Stimulated activated CD8-positive, alpha-beta memory T cell treated with anti-CD3 and anti-CD28 coated beads, Interleukin-7, amount 100 ng/mL, for 4 hours (primary cell): ENCODE measurements at regions not wholly inside any gene's neighbourhood (a gene's known extent, or its start where the extent isn't known, plus 50 kb on each side); places are given as distances from the start of the nearest gene placed in this dataset.

Experiments used
- DNase-seq, 2 donors: peaks; one replicate each; pipeline ENCODE4 v3.0.0-alpha.2; 2020; ENCODE audit warnings: low read depth in 2 of 2

- no peak for DNase-seq
These were observed 1115.6 kb downstream of the BCL11B start for GRCh38 chr14:98156411-98156810.

DNA sequence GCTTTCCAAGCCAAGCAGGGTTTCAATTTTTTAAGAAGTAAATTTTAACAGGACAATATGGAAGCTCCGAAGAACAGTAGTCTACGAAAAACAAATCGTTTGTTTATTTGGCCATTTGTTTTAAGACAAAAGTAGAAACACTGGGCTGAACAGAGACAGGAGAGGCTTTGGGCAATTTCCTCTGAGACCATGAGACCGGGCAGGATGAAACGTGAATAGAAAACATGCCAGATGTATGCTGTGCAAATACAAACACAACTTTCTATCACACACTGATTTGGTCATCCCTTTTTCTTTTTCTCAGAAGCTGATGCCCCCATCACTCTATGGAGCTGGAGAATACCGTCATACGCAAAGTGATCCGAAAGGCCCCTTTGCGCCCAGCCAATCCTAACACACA, 1111.1 kb downstream of the BCL11B start:
- no peak for DNase-seq

DNA sequence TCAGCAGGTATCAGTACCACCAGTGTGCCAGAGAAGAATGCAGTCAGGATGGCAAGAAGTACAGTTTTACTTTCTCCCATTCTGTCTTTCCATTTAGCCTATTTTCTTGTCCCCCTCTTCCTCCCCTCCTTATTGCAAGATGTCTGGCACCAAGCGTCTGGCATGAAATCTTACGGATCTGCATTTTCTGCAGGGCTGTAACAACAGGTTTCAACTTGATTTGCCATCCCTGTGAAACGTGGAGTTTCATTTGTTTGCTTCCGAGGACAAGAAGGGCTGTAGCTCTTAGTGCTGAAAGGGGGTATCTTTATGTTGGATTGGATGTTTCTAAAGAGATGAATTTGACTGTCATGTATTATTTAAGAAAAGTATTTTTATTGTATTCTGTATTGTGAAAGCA, 1110.6 kb downstream of the BCL11B start:
- DNase-seq, result no peak

GRCh38 chr14:98162856-98163805, 1108.9 kb downstream of the BCL11B start:
- no peak for DNase-seq

DNA sequence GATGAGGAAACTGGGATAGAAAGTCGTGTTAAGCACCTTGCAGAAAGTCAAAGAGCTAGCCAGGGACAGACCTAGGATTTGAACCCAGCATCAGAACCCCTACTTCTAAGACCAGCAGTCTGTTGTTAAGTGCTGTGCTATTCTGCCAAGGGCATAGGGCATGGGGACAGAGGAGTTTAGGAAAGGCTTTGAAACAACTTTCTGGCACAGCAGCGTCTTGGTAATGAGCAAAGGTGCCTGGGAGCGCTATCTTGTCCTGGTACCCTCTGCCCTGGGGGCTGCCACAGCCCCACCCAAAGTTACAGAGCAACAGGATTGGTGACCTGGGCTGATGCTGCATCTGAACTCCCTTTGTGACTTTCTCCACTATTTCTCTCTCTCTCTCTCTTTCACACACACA, 1108.1 kb downstream of the BCL11B start:
- no peak for DNase-seq

DNA sequence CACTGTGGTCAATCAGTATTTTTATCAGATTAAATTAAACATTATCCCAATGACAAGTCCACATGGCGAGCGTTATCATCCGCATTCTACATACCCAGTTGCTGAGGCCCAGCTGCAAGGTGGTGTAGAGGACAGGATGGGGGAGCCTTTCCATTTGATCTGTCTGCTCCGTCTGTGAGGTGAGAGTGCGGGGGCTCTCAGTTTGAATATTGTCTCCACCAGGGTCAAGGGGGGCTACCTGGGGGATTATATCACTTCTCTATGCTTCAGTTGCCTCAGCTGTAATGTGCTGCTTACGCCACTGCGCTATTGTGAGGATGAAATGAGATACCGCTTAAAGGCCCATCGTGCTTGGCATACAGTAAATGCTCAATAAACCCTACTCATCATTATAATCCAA, 1106.0 kb downstream of the BCL11B start:
- no peak for DNase-seq

GRCh38 chr14:98167275-98167674, 1104.7 kb downstream of the BCL11B start:
- no peak for DNase-seq

DNA sequence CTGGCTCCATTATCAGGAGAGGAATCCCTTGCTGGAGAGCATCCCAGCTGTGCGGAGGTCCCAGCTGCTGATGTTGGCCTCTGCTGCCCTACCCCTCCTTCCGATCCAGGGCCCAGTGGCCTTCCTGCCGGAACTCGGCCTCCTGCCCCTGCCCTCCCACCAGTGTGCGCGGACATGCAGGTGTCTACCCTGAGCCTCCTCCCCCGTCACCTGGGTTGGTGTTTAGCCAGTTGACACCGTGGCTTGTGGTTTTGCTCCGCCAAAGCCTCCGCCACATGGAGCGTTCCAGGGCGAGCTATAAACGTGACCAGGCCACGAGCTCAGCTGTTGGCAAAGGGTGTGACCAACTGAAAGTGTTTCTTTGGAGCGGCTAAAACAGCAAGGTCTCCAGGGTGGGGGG, 1104.3 kb downstream of the BCL11B start:
- no peak for DNase-seq

DNA sequence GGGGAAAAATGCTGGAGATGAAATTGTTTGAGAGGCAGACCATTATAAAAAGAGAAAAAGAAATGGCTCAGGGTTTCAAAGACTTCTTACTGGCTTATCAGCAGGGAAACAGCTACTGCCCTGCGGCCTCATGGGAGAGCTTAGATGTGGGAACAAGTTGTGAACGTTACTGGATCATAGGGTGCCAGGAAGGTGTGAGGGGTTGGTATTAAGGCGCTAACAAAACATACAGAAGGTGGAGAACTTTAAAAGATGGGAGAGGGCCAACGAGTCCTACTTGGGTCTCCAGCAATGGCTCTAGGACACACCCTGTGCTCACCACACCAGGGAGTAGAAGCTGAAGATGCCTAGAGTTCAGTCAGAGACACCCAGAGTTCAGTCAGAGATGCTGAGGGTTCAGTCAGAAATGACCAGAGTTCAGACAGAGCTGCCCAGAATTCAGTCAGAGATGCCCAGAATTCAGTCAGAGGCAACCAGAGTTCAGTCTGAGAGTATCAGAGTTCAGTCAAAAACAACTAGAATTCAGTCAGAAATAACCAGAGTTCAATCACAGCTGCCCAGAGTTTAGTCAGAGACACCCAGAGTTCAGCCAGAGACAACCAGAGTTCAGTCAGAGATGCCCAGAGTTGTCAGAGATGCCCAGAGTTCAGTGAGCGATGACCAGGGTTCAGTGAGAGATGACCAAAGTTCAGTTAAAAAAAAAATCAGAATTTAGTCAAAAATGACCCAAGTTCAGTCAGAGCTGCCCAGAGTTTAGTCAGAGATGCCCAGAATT, 1103.6 kb downstream of the BCL11B start:
- DNase-seq, result no peak

GRCh38 chr14:98169170-98169587, 1102.8 kb downstream of the BCL11B start:
- DNase-seq, result no peak

DNA sequence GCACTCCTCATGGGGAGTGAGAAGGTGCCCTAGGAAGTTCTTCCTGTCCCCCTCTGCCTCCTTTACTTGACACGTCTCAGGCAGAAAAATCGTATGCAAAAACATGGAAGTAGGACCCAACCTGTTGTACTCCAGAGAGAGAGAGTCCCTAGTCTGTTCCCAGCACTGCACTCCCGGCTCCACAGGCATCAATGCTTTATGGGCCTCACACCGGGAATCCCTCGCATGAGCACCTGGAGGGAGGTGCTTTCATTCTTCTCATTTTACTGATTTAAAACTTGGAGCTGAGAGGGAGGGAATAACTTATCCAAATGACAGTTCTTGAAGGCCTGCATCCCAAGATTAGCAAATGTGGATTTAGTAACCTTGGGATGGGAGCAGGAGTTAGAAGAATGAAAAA, 1101.4 kb downstream of the BCL11B start:
- no peak for DNase-seq

GRCh38 chr14:98171654-98172053, 1100.3 kb downstream of the BCL11B start:
- DNase-seq, result no peak

DNA sequence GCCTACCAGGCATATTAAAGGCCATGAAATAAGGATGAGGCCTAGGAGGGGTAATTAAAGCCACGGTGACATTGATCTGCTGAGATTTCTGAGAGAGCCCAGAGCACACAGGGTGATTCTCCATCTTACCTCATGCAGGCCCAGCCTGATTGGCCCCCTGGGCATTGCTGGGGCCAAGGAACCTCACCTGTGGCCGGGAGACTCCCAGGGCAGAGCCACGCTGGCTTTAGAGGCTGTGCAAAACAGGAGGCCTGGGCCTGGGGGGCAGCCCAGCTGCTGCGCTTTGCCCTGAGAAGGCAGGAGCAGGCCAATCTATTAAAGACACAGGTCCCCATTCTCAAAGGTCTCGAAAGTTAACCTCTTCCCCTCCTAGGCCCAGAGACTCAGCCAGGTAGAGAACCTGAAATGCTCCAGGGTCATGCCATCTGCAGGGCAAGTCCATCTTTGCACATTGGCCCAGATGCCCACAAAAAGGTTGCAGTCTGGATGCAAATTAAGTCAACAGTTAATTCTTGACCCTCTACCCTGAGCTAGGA, 1099.7 kb downstream of the BCL11B start:
- no peak for DNase-seq

DNA sequence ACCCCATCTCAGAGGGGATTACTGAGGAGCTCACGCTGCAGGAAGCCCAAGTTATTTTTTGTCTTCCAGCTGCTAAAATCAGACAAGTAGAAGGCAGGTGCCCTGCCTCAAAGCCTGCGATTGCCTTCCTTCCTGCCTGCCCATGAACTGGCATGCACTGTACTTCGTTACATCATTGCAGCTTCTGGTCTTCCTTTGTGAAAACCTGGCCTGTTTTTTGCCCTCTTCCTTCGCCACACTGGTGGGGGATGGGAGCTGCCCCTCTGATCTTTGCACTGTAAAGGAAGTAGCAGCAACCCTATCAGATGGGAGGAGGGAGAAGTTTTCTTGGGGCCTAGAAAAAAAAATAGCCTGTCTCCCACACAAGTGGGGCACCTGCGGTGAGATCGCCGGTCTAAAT, 1098.7 kb downstream of the BCL11B start:
- DNase-seq, result peak; percentile 28 to 37

GRCh38 chr14:98174041-98174440, 1098.0 kb downstream of the BCL11B start:
- no peak for DNase-seq

DNA sequence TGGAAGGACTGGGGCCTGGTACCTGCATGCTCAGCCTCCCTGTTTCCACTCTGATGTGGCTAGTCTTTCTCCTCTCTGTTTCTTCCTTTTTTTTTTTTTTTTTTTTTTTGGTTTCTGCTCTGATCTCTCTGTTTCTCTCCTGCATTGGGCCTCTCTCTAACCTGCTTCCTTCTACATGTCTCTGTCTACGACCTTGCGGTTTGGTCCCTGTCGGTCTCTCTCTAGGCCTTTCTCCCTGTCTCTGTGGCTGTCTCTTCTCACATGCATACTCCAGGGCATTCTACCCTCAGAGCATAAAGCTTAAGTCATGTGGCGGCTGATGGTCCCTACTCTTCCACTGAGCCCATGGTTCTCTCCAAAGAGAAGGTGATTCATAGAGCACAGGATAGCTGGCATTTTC, 1096.6 kb downstream of the BCL11B start:
- no peak for DNase-seq

DNA sequence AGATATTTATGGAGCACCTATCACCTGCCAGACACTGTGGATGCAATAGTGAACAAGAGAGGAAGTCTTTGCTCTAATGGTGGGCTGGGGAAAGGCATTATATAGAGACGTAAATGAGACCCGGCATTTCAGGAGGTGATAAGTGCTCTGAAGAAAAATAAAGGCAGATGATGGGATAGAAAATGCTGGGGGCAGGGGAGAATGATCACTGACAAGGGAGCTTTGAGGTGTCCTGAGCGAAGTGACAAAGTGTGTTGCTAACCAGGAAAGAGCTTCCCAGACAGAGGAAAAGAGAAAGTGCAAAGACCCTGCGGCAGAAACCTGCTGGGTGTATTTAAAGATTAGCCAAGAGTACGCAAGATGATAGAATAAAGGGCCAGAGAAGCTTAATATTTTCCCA, 1096.1 kb downstream of the BCL11B start:
- DNase-seq, result no peak

- DNase-seq, result no peak
These were observed 1095.1 kb downstream of the BCL11B start for GRCh38 chr14:98176892-98177291.

DNA sequence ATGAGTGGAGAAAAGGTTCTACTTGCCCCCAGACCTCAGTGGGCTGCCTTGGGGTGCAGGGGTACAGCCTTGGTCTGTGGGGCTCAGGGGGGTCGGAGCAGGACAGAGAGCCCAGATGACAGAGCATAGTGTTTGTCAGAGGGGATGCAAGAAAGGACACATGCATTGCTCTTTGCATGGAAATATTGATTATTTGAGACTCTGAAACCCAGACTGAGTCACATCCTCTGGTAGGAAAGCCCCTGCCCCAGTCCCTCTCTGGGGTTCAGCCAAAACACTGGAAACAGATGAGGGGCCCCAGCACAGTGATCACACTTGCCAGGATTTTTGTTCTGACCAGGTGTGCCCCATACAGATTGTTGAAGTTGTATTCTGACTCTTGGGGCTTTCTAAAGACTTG, 1094.4 kb downstream of the BCL11B start:
- peak; percentile 52 to 62 for DNase-seq

GRCh38 chr14:98181241-98181640, 1090.8 kb downstream of the BCL11B start:
- no peak for DNase-seq

GRCh38 chr14:98181768-98182167, 1090.2 kb downstream of the BCL11B start:
- no peak for DNase-seq

- peak in 1 of 2 donors; percentile 59 for DNase-seq
These were observed 1089.5 kb downstream of the BCL11B start for GRCh38 chr14:98182393-98183055.
